NCI-H510A treated with DMSO at 0.1 percent for 48 hours (cell line): ENCODE measurements at regions not wholly inside any gene's neighbourhood (a gene's known extent, or its start where the extent isn't known, plus 50 kb on each side); places are given as distances from the start of the nearest gene placed in this dataset.
"Not testable (repeated sequence)": the region's sequence is repeated elsewhere in the genome, so short reads cannot be mapped to it uniquely, and the experiment has no call there.

ENCODE experiments used
- DNase-seq: peaks from one replicate; lab custom pipeline; 2025; lab: John Stamatoyannopoulos, UW

DNA sequence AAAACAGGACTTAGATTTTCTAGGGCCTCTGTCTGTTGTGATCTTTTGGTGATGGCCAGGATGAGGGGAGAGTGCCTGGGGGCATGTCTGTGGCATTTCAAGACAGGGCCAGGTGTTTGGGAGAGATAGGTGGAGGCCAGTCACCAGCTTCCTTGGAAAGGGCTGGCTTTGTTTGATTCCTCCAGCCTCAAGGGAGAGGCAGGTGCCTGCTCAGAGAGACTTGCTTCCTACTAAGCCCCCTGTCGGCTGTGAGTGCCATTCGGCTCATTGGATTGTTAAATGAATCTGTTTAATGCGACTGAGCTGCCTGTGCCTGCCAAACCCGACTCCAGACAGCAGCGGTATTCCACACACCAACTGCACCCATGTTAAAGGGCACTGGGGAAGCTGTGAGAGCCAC, 304.1 kb upstream of the COBL start:
- DNase-seq: no peak

DNA sequence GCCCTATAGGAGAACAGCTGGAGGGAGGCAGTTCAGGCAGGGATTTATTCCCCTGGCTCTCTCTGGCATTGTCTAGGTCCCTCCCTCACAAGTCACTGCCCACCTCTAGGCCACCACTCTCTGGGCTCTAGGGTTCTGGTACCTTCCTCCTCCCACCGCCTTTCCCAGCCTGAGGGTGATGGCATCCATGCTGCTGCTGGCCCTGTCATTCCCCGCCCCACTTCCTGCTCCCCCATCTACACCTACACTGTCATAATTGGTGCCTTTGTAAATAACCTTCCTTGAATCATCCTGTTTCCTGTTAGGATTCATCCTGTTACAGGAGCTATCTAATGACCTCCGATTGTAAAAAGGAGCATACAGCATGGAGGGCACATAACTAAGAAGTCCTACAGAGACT, 303.3 kb upstream of the COBL start:
- no peak for DNase-seq

DNA sequence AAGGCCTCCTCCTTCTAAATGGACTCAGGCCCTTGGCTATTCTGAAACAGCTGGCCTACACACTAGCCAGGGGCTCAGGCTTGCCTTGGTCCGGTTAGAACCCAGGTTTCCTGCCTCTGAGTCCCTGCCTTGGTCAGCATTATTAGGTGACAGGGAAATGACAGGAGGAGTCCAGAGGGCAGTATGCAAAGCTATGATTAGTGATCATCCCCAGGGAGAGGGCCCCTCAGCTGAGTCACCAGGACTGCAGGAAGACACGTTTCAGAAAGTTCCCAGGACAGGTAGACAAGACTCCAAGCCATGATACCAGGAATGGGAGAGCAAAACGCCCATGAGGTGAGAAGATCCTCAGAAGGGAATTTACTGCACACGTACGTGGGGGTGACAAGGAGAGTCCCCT, 301.1 kb upstream of the COBL start:
- no peak for DNase-seq

DNA sequence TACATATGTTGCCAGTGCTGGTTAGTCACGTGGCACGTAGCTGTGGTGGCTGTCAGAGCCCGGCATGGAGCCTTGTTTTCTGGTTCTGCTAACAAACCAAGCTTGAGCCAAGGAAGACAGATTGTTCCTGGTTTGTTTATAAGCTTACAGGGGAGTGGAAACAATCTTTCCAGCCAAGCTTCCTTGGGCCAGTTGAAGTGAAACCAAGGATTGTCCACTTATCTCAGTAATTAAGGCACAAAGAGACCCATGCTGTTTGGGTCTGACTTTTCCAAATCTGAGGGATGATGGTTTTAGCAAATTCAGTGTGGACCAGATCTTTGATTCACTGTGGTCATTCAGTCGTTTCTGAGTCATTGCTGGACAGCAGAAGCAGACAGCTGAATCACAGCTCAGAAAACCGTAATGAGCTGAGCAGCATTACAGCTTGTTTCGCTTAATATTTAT, 297.3 kb upstream of the COBL start:
- no peak for DNase-seq

DNA sequence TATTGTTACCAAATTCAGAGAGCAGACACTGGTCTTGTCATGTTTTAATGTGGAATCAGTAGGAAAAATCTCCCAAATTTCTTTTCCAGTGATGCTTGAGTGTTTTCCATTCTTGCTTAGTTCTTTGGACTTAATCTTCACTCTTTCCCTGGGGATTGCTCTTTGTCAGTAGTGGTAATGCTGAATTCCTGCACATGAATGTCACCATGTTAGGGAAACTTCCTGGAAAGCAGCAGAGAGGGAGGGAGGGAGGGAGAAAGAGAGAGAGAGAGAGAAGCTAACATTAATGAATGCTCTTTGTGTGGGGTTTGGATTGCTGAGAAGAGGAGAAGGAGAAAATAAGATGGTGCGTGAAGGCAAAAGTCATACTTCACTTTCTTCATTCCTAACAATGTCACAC, 295.3 kb upstream of the COBL start:
- no peak for DNase-seq

DNA sequence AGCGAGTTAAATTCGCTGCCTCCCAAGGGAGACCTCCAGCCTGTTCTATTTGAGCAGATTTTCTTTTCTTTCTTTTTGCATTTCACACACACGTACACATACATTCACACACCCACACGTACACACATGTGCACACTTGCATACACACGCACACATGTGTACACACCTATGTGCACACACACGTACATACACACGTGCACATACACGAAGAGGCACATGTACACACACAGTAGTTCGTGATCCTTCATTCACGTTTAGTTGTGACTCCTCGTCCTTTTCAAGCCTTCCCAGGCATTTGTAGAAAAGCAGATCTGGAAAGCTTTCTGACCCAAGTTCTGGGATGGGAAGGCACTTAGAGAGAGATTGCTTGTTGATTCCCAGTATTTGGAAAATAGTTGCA, 290.8 kb upstream of the COBL start:
- DNase-seq: no peak

DNA sequence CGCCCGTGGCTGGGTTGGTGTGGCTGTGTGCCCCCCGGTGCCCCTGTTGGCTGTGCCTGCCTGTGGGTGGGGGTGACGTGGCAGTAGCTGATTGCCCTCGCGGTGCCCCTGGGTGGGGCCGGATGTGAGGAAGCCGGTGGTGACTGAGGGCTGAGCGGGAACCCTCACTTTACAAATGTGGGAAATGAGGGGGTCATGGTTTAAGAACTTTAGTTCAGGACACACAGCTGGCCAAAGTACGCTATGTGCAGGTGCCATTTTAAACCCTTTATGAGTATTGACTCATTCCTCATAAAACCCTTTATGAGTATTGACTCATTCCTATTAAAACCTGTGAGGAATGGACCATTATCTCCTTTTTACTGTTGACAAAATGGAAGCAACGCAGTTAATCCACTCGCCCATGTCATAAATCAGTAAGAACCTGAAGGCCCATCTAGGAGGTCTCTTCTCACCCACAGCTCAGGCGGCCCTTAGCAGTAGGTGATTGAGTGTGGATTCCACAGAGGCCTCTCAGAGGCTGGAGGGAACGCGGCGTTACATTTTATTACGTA, 290.1 kb upstream of the COBL start:
- peak; percentile 60 for DNase-seq

DNA sequence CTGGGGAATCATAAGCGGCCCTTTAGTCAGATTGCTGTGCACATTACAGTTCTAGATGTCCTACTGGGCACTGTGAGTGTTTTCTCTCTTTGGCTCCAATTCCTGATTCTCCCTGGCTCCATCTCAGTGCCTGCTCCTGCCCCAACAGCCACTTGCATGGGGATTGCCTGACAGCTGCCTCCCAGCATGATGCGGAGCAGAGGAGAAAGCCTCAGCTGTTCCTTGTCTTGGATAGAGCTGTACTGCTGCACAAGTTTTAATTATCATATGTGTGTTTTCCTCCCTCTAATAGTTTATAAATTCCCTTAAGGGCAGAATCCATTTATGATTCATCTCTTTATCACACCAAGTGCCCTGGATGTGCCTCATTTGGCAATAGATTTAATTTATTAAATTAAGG, 285.8 kb upstream of the COBL start:
- DNase-seq: no peak

DNA sequence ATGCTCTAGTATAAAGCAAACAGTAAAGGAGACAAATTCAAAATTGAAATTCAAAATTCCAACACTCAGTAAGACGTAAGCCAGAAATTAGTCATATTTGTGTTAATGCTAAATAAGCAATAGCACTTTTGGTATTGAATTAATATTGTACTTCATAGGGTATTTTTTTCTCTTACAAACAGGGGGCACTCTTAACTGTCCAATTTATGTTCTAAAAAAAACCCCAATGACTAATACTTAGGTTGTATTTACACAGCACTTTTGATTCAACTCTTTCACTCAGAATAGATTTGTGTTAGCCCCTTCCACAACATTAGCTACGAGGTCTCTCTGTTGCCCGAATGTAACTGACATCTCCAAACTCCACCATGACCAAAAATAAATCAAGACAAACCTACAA, 284.9 kb upstream of the COBL start:
- no peak for DNase-seq

DNA sequence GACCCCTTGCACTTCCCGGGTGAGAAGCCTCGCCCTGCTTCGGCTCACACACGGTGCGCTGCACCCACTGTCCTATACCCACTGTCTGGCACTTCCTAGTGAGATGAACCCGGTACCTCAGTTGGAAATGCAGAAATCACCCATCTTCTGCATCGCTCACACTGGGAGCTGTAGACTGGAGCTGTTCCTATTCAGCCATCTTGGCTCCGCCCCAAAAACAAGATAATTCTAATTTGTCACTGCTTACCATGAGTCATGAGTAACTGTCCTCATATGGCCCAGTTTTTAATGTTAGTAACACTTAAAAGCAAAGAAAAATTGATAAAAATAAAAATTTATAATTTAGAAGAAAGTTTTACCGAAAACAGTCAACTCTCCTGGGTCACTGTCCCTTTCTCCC, 283.3 kb upstream of the COBL start:
- DNase-seq: not testable (repeated sequence)

DNA sequence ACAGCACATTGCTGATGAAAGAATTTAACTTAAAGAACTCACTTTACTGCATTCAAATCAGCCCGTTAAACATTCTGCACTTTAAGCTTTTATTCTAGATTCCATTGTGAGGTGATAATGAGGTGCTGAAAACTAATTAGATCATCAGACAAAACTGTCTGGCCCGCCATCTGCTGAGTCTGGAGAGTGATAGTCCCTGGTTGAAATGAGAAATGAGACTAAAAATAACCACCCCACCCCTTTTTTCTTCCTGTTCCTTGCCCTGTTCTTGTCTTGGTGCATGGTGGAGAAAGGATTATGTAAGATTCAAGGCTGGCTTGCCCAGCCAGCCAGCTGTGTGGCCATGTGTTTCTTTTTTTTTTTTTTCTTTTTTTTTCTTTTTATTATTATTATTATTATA, 277.0 kb upstream of the COBL start:
- DNase-seq: no peak

DNA sequence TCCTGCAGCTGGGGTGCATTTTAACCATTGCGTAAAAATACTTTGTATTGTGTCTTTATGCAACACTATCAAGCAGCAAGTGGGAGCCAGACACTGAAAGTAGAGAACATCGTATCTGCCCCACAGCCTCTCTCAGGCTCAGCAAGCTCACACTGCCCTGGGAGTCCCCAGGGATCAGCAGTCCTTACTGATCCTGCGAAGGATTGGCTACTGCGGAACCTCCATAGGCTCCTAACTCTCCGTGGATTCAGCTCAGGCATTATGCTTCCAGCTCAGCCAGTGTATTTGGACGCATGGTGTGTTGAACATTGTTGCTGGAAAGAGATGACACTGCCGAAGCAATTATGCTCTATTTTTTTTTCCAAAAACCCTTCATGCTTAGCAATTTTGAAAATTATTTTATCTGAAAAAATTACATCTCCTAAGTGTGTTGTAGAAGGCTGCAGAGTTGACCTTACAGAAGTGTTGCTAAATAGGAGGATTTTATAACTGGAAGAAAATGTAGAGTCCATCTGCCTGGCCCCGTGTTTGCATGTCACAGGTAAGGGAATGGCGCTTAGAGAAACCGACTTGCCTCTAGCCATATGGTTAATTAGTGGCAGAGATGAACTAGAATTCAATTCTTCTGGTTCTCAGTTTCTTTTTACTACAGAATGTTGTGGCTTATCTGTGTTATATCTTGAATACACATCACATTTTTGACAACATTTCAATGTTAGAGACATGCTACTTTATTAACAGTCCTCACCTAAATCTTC, 276.4 kb upstream of the COBL start:
- no peak for DNase-seq

DNA sequence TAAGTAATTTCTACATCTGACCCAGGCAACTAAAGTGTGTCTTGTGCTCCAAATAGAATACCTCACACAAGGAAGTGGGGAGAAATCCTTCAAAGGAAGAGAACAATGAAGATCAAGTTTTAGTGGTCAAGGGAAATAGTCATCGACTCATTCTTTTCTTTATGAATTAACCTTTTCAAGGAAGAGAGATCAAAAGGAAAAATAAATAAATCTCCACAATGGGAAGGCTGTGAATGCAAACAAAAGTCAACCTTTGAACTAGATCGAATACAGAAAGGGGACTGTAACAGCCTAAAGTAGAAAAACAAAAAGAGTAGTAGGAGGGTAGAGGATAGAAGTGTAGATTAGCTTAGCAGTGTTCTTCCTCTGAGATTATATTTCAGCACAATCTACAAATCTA, 274.6 kb upstream of the COBL start:
- no peak for DNase-seq

DNA sequence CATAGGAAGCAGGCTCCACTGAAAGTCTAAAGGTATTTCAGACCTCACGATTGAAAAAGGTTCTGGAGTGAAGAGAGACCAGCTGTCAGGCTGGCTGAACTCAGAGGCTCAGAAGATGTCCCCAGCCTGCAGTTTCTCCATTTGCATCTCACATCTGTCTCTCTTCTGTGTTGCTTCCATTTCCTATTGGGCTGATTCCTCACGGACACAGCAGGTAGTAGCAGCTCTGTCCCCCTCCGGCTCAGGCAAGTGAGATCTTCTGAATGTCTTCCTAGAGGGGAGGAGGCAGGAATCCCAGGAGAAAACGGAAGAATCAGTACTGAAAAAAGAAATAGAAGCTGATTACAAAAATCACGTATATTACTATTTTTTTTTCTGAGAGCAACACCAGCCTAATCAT, 274.1 kb upstream of the COBL start:
- DNase-seq: no peak

DNA sequence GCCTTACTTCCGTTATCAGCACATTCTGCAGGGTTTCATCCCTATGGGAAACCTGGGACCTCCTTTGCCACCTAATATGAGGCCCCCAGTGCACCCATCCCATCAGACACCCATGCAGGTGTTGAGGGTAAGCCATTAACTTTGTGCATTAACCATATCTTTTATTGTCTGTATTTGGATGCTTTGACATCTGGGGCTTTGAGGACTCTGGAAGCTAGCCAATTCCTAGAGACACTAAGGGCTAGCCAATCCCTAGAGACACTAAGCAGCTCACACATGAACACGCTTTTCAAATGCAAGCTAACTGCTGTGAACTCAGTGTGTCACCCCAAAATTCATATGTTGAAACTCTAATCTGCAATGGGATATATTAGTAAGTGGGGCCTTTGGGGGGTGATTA, 272.5 kb upstream of the COBL start:
- DNase-seq: peak; percentile 20

DNA sequence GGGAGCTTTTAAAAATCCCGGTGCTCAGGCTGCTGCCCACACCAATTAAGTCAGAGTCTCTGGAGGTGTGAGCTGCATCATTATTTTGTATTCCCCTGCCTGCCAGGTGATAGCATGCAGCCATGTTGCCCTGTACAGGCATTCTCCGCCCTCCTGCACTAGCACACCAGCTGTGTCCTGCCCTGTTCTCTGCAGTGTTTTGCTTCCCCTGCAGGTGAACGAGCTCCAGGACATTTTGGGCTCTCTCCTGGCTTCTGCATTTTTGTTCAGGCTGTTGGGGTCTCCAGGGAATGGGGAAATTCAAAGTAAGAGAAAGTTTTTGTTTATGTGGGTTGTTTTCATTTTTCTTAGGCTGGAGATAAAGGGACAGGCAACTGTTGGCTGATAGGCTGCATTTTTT, 271.0 kb upstream of the COBL start:
- DNase-seq: no peak

DNA sequence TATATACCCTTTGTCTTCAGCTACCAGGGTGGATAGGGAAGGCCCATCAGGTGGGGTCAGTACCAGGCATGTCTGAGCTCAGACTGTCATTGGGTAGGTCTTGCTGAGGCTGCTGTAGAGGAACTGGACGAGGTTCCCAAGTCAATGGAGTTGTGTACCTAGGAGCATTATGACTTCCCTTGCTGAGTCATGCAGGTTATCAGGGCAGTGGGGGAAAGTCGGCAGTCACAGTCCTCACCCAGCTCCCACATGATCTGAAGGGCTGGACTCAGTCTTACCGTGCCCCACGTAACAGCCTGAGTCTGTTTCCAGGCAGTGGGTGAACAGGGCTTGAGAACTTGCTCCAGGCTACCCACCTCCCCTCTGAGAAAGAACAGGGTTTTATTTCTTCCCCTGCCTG, 260.8 kb upstream of the COBL start:
- no peak for DNase-seq

DNA sequence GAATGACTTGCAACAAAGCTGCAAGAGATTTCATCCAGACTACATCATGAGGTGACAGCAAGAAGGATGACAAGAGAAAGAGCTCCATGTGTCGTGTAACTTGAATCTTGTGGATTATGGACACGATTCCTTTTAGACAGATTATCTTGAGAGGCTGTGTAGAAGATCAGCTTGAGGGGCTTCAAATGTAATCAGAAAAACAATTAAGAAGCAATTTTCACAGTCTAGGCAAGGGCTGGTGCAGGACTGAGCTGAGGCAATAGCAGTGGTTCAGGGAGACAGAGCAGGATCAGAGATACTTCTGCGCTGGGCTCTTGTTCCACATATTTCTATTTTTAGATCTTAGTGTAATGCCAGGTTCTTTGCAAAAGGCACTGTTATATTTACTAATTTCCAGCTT, 253.0 kb upstream of the COBL start:
- no peak for DNase-seq

DNA sequence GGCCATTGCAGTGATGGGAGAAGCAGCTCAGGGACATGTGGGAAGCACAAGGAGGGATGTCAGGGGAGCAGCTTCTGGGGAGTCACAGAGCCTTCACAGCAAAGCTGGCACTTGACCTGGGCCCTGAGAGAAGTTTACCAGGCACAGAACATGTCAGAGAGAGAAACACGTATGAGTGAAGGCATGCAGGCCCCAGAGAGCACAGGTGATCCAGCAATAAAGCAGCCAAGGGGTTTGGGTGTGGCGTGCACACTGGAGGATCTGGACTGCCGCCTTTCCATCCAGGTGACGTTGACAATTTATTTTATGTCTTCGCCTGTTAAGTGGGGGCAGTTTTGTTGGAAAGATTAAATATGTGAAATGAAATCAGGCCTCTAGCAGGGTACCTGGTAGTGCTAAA, 252.6 kb upstream of the COBL start:
- DNase-seq: no peak

DNA sequence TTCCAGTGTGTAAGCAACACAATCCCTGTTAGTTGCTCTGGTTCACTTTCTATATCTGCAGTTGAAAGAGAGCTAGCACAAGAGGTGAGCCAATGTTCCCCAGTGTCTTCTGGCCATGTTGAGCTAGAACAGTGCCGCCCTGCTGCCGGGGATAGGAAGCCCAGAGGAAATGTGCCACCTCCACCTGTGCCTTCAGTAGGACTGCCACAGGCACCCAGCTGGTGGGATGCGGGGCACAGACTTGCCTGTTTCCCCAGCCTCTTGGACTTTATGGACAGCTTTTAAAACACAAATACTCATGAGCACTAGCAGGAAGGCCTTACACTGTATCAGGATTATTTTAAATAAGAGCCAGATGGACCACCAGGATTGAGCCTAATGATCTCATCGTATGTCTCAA, 234.5 kb upstream of the COBL start:
- no peak for DNase-seq

DNA sequence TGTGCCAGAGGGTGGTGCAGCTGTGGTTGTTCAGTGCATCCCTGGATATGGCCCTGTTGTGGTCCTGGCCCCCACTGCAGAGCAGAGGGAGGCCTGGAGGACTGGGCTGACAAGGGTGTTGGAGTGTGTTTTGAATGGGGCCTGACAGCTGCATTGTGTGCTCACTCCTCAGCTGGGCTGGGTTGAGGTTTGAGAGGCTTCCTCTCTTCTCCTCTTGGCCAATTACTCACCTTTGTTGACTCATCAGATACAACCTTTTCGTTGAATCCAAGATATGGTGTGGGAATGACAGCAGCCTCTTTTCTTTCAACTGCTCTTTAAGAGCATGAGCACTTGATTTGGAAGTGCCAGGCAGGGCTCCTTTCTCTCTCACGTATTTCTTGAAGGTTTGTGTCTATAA, 228.5 kb upstream of the COBL start:
- DNase-seq: peak; percentile 91

DNA sequence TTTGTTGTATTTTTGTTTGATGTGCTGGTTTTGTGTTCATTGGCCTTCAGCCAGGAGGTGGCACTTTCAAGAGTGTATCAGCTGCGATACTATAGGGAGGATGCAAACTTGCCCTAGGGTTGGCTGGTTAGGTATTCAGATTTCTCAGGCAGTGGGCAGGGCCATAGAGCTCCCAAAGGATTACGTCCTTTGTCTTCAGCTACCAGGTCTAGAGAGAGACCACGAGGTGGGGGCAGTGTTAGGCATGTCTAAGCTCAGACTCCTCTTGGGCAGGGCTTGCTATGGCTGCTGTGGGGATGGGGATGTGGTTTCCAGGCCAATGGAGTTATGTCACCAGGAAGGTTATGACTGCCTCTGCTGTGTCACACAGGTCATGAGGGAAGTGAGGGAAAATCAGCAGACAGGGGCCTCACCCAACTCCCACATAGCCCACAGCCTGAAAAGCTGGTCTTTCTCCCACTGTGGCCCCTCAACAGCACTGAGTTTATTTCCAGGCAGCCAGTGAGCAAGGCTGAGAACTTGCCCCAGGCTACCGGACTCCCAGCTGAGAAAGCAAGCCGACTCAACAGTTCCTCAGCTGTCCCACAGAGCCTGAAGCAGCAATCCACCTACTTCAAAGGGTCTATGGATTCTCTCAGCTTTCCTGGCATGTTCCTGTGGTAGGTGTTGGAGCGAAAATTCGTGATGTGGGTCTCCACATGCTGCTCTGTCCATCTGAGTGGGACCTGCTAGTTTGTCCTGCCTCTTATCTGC, 227.4 kb upstream of the COBL start:
- DNase-seq: peak; percentile 99

DNA sequence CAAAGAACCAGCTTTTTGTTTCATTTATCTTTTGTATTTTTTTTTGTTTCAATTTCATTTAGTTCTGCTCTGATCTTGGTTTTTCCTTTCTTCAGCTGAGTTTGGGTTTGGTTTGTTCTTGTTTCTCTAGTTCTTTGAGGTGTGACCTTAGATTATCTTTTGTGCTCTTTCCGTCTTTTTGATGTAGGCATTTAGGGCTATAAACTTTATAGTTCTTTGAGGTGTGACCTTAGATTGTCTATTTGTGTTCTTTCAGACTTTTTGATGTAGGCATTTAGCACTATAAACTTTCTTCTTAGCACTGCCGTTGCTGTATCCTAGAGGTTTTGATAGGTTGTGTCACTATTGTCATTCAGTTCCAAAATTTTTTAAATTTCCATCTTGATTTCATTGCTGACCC, 224.3 kb upstream of the COBL start:
- DNase-seq: not testable (repeated sequence)

DNA sequence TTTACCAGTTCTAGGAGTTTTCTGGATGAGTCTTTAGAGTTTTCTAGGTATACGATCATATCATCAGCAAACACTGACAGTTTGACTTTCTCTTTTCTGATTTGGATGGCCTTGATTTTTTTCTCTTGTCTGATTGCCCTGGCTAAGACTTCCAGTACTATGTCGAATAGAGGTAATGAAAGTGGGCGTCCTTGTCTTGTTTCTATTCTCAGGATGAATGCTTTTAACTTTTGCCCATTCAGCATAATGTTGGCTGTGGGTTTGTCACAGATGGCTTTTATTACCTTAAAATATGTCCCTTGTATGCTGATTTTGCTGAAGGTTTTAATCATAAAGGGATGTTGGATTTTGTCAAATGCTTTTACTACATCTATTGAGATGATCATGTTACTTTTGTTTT, 223.2 kb upstream of the COBL start:
- DNase-seq: no peak
